ENCODE measurements at regions not wholly inside any gene's neighbourhood (a gene's known extent, or its start where the extent isn't known, plus 50 kb on each side); places are given as distances from the start of the nearest gene placed in this dataset.

- no peak for TF ChIP-seq TAF1 (IDR thresholded peaks at IDR 0.05; ENCODE audit: low read depth, low read length)
- no peak for TF ChIP-seq TEAD4 (IDR thresholded peaks at IDR 0.05; ENCODE audit: low read depth, low read length)
Measured at GRCh38 chrX:8413279-8413678, 51.4 kb upstream of the VCX3B start (continued).
